Stimulated activated CD4-positive, alpha-beta T cell treated with anti-CD3 and anti-CD28 coated beads, TNF-alpha, amount 100 ng/mL, for 48 hours (primary cell): ENCODE measurements at regions not wholly inside any gene's neighbourhood (a gene's known extent, or its start where the extent isn't known, plus 50 kb on each side); places are given as distances from the start of the nearest gene placed in this dataset.

Source experiments
- DNase-seq, 3 donors: peaks; one replicate each; pipeline ENCODE4 v3.0.0-alpha.2; 2020; ENCODE audit warnings: low read depth in 3 of 3

DNA sequence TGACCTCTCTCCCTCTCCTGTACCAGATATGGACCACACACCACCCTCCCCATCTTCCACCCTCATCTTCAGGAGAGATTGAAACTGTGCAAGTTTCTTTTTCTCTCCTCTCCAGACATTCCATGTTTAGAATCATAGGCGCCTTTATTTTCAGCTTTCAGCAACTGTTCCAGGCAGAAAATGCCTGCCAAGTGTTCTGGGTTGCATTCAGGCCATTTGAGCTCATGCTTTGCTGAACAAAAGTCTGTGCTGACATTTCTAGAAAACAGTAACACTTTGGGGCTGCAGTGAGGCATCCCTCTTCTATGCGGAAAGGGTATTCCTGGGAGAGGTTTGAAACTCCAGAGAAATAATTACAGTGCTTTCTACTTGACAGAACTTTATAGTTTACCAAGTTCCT lies 361.7 kb downstream of the GPAM start:
- no peak for DNase-seq

DNA sequence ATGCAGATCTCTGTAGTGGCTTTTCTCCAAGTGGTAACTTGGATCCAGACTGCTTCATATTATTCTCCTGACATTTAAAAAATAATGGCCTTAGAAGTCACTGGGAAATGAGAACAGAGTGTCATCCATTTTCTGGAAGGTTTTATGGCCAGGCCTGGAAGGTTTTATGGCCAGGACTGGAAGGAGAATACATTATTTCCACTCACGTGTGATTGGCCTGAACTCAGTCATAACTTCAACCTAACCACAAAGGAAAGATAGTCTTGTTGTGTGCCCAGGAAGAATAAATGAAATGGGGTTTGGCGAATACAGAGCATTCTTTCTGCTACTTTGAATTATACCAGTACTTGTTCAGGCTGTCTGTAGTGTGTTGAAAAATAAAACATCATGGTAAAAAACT lies 360.9 kb downstream of the GPAM start:
- no peak for DNase-seq

DNA sequence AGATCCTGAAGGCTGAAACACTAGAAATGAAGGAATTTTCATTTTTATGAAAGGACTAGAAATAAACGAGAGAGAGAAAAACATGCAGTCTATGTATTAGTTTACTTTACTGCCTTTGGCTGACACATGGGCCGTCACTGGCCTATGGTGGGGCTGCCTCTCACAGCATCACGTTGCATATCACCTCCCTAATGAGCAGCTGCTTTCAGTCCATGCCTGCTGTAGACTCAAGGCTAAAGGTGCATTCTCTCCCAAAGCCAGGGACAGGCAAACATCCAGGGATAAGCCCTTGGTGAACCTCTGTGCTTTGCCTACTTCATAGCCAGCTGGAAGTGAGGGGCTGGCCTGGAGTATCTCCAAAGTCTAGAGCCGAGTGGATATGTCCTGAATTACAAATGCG lies 359.4 kb downstream of the GPAM start:
- DNase-seq: no peak

DNA sequence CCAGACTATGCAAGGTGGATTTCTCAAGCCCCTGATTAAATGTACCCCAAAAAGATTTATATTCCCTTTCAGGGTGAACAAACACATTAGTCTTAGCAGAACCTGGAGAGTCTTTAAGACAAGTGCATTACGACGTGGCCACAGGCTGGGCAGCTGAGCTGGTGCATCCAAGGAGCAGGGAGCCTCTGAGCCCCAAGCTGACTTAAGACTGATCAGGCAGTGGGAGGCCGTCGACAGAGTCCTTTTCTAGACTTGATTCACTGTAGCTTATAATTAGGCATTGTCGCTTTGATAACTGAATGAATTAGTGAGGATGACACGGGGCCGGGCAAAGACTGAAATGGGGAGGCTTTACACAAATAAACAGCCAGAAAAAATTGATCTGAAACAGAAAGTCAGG lies 353.2 kb downstream of the GPAM start:
- DNase-seq: no peak

DNA sequence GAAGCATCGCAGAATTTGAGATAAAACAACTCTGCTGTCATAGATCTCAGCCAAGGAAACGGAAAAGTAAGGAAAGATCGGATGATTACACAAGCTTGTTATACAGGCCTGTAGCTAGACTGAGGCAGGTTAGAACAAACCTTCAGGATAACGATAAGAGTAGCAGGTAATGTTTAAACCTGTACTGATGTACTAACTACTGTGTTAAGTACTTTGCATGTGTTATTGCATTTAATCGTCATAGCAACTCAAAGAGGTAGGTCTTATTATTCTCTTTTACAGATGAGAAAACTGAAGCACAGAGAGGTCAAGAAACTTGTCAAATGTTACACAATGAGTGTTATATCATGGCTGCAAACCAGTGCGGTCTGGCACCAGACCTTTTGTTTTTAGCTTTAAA lies 352.5 kb downstream of the GPAM start:
- DNase-seq: no peak

DNA sequence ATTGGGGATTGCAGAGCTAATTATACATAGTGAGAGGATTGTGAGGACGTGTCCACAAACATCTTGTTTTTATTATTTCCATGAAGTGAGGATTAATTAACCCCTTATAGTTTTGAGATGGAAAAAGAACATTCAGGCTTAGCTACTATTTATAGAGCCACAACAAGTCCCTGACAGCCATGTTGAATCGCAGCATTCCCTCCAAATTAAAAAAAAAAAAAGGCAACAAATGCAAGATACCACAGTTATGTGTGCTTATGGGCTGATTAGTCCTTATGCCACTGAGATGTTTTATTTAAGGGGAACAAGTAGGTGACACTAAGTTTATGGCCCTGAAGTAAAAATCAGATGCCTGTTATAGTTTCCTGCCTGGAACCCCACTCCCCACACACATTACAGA lies 350.3 kb downstream of the GPAM start:
- no peak for DNase-seq

DNA sequence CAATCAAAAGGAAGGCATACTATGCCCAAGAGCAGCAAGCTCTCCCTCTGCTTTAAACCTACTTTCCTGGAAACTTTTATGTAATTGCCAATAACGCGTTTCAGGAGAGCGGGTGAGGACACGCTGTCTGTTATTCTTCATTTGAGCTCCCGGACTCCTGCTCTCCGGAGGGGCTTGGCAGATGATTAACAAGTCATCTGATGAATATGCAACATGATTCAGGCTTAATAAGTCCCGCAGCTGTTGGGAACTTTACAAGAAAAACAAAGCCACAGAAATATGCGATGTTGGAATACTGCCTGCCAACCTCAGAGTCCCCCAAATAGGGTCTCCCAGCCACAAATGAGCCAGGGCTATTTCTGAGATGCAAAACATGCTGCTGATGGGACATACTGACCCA lies 348.0 kb downstream of the GPAM start:
- no peak for DNase-seq

DNA sequence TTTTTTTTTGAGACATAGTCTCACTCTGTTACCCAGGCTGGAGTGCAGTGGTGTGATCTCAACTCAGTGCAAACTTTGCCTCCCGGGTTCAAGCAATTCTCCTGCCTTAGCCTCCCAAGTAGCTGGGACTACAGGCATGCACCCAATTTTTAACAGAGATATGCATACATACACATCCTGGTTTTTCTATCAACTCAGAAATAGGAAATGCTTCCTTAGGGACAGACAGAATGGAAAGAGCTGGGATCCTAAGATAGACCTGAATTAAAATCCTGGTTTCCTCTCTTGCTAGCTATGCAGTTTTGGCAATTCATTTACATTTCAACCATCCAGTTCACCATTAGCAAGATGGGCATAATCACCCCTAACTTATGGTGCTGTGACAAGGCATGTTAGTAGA lies 347.5 kb downstream of the GPAM start:
- DNase-seq: no peak

DNA sequence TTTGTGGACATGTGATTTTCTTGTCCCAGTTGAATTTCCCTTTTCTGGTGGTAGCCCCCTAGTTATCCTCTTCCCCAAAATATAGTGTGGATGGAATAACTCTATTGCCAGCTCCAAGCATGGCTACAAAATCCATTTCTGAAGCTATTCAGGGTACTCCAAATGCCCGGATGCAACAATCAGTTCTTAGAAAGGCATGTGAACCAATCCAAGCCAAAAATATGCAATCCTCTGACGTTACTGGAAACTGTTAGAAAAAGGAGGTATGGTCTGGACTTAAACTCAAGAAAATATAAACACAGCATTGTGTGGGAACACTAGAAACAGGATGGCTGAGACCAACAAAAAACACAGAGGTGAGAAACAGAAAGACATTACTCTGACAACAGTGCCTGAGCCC lies 347.0 kb downstream of the GPAM start:
- no peak for DNase-seq

DNA sequence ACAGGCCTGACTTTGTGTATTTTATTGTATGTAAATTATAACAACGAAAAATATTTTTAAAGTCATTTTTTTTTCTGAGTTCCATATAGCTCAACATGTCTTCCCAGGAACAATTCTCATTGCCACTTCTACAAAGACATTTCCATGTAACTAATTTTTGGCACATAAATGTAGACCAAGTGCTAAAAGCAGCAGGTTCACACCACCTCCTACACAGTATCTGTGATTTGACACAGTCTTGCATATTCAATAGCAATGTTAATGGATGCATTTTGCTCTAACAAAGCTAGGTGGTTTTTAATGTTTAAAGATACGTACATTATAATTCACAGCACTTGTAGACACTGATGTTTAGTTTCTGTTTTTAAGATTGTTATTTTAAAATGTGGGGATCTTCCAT lies 346.5 kb downstream of the GPAM start:
- no peak for DNase-seq

DNA sequence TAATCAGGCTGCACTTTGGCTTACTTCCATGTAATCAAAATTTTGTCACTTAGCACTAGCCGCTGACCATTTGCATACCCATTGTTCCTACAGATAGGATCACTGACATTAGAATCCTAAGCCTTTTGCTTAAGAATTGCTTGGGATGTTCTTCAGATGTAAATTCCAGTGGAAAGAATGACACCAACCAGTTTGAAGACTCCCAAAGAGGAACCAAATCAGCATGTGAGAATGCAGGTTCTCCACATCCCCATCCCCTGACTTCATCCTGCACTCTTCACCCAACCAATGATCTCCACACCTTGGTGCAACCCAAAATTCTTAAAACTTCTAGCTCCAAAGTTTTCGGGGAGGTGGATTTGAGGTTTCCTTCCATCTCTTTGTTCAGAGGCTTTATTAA lies 345.6 kb downstream of the GPAM start:
- DNase-seq: no peak

DNA sequence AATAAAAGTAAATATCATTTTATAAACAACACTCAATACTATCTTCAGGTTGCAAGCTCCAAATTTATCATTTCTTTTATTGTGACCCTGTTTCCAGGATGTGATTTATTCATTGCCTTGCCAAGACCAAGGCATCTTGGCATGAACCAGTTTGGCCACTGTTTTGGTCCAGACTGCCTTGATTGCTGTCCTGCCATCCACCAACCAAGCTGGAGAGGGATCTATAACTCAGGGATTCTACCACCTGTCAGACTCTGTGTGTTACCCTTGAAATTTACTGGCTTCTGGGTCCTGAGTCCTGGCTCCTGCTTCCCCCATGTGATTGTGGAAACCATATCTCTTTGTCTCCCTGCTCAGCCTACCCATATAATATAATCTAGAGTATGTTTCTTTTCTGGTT lies 343.0 kb downstream of the GPAM start:
- DNase-seq: no peak

DNA sequence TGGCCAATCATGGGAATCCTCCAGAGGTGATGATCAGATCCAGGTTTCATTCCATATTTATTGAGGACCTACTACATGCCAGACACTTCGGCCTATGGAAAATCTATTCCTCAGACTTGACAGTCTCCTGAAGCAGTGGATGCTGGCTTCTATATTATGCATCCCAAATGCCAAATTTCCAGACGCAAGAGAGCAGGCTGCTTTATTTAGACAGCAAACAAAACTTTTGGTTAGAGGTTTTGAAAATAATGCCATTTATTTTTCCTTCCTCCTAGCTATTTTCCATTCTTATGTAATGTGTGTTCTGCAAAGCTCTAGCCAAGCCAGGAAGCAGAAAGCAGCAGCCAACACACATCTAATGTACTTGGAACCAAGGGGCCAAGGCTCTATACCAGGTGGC lies 330.8 kb downstream of the GPAM start:
- DNase-seq: no peak

DNA sequence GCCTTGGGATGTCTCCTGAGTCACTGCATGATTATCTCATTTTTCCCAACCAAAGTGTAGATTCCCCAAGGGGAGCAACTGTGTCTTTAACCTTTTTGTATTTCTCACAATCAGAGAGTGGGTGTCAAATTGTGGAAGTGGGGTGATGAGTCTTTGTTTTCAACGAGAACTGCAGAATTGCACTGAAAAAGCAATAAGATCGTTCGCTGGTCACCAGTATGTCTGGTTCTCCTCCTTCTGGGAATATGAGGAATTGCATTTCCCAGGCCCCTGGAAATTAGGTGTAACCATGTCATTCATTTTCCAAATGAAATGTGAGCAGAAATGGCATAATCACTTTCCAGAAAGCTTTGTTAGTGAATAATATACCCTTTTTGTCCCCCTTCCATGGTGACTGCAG lies 326.9 kb downstream of the GPAM start:
- no peak for DNase-seq

DNA sequence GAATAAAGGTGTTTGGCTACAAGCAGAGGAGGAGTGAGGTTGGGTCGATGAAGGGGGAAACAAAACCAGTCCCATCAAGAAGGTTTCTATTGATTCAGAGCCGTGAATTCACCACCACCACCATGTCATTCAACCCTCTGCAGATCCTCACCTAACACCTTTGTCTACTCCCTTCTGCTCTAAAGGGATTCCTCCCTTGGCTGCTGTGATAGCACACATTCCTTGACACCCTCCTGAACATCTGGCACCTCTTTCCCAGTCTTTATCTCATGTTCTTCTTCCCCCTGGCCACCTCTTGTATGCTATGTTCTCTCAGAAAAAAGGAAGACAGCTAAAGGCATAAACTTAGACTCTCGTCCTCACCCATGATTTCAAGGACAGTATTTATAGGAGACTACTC lies 318.0 kb downstream of the GPAM start:
- DNase-seq: no peak

DNA sequence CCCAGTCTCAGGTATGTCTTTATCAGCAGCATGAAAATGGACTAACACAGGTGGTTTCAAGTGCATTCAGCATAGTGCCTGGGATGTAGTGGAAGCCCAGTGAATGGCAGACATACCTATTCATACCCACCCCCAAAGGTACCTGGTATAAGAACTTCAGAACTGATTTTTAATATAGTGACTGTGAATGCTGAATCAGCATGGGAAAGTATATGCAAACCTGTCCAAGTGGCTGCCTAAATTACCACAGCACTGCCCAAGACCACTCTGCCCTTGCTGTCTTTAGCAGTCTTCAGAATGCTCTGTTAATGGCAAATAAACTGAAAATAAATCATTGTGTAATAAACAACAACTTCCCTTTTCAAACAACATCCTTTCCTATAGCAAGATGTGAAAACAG lies 312.1 kb downstream of the GPAM start:
- no peak for DNase-seq

DNA sequence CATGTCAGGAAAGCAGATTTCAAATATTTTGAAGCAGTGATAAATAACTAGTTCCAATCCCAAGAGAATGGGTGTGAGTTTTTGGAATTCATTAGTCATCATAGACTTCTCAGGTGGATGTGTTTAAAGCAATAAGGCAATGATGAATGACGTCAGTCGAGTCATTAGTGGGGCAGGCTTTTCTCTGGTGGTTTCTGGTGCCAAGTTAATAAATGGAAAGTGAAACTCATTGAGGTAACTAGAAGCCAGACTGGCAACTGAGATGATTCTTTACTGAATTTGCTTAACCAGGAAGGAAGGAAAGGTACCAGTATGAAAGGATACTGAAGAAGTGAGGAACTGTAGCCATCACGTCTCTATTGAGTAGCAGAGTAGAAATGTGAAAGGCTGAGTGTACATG lies 311.0 kb downstream of the GPAM start:
- no peak for DNase-seq

DNA sequence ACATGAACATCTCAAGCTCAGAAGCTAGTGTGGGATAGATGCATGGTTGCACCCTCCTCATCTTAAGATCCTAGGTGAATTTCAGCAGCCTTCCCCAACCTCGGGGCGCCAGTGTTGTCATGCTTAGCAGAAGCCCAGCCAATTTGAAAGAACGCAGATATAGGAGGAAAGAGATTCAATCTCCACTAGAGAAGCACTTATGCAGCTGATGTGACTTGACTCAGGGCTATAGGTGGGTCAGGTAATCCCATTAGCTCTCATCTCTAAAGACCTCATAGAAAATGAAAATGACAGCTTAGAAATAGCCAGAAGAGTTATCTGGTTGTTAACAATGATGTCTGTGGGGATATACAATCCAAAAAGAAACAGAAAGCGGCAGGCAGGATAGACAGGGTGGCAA lies 310.5 kb downstream of the GPAM start:
- DNase-seq: no peak

DNA sequence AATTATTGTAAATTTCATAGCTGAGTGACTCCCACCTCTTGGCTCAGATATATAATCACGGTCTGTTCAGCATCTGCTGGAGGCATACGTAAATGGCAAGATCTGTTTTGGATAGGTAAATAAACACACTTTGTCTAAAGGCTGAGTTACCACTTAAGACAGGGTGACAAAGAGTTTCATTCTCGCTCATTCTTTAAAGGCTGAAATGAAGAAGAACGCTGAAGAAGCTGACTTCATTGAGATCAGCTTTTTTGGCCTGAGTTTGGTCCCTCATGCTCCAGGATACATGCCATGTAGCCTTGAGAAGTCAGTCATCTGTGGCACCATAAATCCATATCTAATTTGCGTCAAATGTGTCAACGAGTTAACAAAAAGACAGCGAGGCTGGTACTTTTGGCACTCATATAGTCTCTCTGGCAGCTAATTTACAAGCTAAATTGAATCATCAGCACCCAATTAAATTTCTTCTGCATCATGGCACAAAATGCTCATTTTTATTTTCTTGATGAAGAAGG lies 309.9 kb downstream of the GPAM start:
- no peak for DNase-seq

DNA sequence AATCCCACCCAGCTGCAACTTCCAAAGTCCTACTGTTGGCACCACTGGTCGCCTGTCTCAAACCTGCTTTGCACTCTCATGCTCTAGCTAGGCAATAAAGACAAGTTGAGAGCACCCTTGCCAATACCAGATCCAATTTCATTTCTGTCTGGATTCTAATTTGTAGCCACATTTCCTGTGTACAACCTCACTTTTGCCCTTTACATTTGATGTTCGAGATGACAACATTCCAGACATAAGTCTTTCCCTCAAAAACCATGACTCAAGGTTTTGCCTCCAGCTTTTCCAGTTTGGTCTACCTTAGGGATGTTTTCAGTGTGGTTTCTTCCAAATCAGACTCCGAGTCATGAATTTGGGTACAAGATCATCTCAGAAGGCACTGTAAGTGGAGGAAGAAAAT lies 309.0 kb downstream of the GPAM start:
- DNase-seq: no peak

DNA sequence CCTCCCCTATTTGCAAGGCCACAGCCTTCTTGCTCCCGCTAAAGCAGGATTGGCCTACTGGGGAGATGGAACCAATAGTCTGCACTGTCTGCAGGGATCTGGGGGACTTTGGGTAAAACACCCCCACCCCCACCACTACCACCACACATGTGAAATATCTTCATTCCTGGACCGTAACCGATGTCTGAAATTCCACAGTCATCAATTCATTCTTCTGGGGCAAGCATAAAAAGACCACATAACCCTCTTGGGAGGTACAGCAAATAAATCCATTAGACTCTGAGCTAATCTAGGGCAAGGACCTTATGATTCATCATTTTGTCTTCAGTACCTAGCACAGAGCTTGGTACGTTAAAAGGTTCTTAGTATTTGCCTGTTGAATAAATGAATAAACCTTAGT lies 307.8 kb downstream of the GPAM start:
- no peak for DNase-seq

DNA sequence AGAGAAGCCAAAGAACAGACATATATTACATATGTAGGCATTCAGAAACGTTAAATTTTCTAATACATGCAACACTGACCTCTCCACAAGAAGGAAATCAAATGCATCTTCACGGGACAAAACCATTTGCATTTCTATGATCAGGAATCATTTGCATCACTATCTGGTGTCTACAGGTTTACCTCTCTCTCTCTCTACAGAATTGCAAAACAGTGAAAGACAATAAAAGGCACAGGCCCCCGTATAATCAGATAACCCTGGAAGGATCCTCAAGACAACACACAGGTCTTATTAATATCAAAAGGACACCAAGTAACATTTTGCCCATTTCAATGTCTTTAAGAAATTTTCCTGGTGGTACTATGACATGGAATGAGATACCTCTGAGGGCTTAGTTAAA lies 306.3 kb downstream of the GPAM start:
- no peak for DNase-seq

DNA sequence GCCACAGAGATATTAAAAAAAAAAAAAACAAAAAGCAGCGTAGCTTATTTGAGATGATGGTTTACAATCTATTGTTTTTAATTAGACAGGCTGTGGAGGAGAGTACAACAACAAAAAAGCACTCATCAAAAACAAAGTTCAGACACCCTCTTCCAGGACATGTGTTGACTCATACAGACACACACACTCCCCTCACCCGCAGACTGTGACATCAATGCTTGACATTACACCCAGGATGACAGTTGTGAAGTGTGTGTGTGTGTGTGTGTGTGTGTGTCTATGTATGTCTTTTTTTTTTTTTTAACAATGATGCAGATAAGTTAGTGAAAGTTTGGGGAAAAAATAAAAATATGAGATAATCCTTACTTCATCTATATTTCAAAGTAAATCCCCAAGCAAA lies 303.6 kb downstream of the GPAM start:
- DNase-seq: no peak

DNA sequence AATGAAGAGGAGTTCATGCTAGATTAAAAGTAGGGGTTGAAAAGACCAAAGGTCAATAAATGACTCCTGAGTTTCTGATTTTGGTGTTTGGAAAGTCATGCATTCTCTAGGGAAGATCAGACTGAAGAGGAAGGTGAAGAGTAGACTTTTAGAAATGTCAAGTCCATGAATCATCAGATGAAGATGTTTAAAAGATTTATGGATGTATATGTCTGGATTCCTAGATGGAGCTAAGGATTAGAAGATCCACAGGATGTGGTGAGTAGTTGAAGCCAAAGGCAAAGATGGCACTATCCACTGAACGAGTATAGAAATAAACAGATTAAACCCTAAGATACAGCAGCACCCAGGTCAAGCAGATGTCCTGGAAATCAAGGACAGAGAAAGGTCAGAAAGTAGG lies 298.5 kb downstream of the GPAM start:
- no peak for DNase-seq

DNA sequence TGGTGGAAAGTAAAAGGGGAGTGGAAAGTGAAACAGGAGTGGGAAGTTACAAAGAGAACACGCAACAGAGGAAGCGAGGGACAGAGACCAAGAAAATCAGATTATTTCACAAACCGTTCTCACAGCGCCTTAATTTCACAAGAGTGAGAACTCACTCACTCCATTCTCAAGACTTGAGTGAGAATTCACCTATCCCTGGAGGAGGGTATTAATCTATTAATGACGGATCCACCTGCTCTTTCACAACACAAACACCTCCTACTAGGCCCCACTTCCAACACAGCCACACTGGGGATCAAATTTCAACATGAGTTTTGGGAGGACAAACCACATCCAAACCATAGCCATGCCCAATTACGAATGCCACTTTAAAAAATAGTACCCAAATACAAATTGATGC lies 297.6 kb downstream of the GPAM start:
- DNase-seq: no peak
